Effector memory CD4-positive, alpha-beta T cell (primary cell): ENCODE measurements at regions not wholly inside any gene's neighbourhood (a gene's known extent, or its start where the extent isn't known, plus 50 kb on each side); places are given as distances from the start of the nearest gene placed in this dataset.

Experiments used
- DNase-seq, 3 donors: peaks; one replicate each; pipeline ENCODE4 v3.0.0-alpha.2; 2020
- H3K27ac ChIP-seq: 2 replicates; pipeline ENCODE4 v1.7.0; 2013; ENCODE audit warnings: mild to moderate bottlenecking, low read length, moderate library complexity; ENCODE audit not compliant: insufficient read depth, poor library complexity, severe bottlenecking
- H3K27me3 ChIP-seq: replicated peaks from 2 replicates; pipeline ENCODE4 v1.7.0; 2013; ENCODE audit warnings: mild to moderate bottlenecking, low read length; ENCODE audit not compliant: insufficient read depth, control insufficient read depth, poor library complexity, severe bottlenecking
- H3K36me3 ChIP-seq: 2 replicates; pipeline ENCODE4 v1.7.0; 2013; ENCODE audit warnings: mild to moderate bottlenecking, low read length, moderate library complexity; ENCODE audit not compliant: control insufficient read depth, insufficient read depth
- H3K4me1 ChIP-seq: 2 replicates; pipeline ENCODE4 v1.7.0; 2013; ENCODE audit warnings: low read length, mild to moderate bottlenecking; ENCODE audit not compliant: control insufficient read depth, insufficient read depth, poor library complexity, severe bottlenecking
- H3K4me3 ChIP-seq: 2 replicates; pipeline ENCODE4 v1.7.0; 2013; ENCODE audit warnings: low read length, low read depth, mild to moderate bottlenecking; ENCODE audit not compliant: insufficient read depth, poor library complexity, severe bottlenecking
- H3K9me3 ChIP-seq: 2 replicates; pipeline ENCODE4 v1.7.0; 2013; ENCODE audit warnings: mild to moderate bottlenecking, low read length, moderate library complexity; ENCODE audit not compliant: control insufficient read depth

- H3K36me3 ChIP-seq = no peaks in the 10 kb centered on the region
- no peak for DNase-seq
- no peak overlapping the region for H3K27ac ChIP-seq
- no peaks in the 10 kb centered on the region for H3K9me3 ChIP-seq
- H3K4me3 ChIP-seq = no peak overlapping the region
- no peaks in the 10 kb centered on the region for H3K4me1 ChIP-seq
- no peaks in the 10 kb centered on the region for H3K27me3 ChIP-seq
Observed at GRCh38 chr2:220148471-220149248, 521.2 kb downstream of the SLC4A3 start.

- Histone ChIP-seq H3K4me3 (no peak overlapping the region), H3K36me3 (no peaks in the 10 kb centered on the region), H3K4me1 (no peaks in the 10 kb centered on the region), H3K27me3 (no peaks in the 10 kb centered on the region), H3K9me3 (no peaks in the 10 kb centered on the region), H3K27ac (no peak overlapping the region)
- DNase-seq = no peak
Observed at GRCh38 chr2:220151341-220151740, 523.9 kb downstream of the SLC4A3 start.

DNA sequence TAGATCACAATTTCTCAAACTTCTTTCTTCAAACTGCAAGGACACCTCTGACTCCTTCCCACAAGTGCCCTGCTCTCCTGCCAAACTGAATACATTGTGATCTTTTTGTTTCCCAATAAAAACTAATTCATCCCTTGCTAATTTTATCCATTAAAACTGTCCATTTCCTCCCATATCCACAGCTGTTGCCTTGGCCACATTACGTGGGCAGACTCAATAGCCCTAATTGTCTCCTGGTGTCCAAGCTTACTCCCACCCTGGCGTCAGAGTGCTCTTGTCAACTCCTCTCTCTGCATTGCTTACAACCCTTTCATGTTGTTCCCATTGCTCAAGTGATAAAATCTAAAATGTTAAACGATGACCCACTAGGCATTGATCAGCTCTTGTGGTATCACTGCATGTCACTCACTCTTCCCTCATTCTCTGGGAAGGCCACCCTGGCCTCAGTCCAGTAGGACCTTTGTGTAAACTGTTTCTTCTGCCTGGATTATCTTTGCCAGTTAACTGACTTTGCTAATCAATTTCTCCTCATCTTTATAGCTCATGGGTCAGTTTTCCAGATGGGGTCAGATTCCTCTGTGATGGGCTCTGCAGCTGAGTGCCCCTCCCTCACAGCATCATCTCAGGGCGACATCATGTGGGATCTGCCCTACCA lies 525.0 kb downstream of the SLC4A3 start:
- Histone ChIP-seq H3K4me3 (no peak overlapping the region), H3K36me3 (no peaks in the 10 kb centered on the region), H3K27ac (no peak overlapping the region), H3K27me3 (no peaks in the 10 kb centered on the region), H3K4me1 (no peaks in the 10 kb centered on the region), H3K9me3 (no peaks in the 10 kb centered on the region)
- DNase-seq = no peak

- H3K4me1 ChIP-seq = no peaks in the 10 kb centered on the region
- no peak overlapping the region for H3K4me3 ChIP-seq
- H3K27me3 ChIP-seq = no peaks in the 10 kb centered on the region
- no peak for DNase-seq
- no peak overlapping the region for H3K27ac ChIP-seq
- H3K36me3 ChIP-seq = no peaks in the 10 kb centered on the region
- H3K9me3 ChIP-seq = no peaks in the 10 kb centered on the region
Observed at GRCh38 chr2:220153118-220153517, 525.7 kb downstream of the SLC4A3 start.

GRCh38 chr2:220154304-220154703 lies 526.9 kb downstream of the SLC4A3 start:
- Histone ChIP-seq H3K9me3 (no peaks in the 10 kb centered on the region), H3K4me1 (no peaks in the 10 kb centered on the region), H3K27me3 (no peaks in the 10 kb centered on the region), H3K4me3 (no peak overlapping the region), H3K36me3 (no peaks in the 10 kb centered on the region), H3K27ac (no peak overlapping the region)
- no peak for DNase-seq

DNA sequence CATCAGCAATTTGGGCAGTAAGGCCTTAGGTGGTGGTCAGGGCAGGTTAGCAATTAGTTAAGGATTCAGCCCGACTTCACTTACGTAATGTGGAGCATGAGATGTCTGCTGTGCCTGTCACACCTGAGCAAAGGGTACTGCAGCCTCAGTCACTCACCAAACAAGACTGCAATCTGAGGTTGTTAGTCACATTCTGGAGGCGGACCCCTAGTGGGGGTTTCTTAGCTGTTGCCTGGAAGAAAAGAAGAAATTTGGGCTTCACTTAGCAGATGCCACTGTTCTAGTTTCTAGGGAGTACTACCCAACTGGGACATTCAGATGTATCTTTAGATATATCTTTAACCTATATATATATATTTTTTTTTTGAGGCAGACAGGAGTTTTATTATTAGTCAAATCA lies 529.9 kb downstream of the SLC4A3 start:
- Histone ChIP-seq H3K27ac (no peak overlapping the region), H3K36me3 (no peaks in the 10 kb centered on the region), H3K4me3 (no peak overlapping the region), H3K9me3 (no peaks in the 10 kb centered on the region), H3K4me1 (no peaks in the 10 kb centered on the region), H3K27me3 (no peaks in the 10 kb centered on the region)
- no peak for DNase-seq

GRCh38 chr2:220159738-220160137 lies 532.3 kb downstream of the SLC4A3 start:
- H3K27me3 ChIP-seq = no peaks in the 10 kb centered on the region
- no peak overlapping the region for H3K27ac ChIP-seq
- no peak overlapping the region for H3K4me3 ChIP-seq
- no peak for DNase-seq
- no peaks in the 10 kb centered on the region for H3K36me3 ChIP-seq
- H3K4me1 ChIP-seq = no peaks in the 10 kb centered on the region
- H3K9me3 ChIP-seq = no peaks in the 10 kb centered on the region

DNA sequence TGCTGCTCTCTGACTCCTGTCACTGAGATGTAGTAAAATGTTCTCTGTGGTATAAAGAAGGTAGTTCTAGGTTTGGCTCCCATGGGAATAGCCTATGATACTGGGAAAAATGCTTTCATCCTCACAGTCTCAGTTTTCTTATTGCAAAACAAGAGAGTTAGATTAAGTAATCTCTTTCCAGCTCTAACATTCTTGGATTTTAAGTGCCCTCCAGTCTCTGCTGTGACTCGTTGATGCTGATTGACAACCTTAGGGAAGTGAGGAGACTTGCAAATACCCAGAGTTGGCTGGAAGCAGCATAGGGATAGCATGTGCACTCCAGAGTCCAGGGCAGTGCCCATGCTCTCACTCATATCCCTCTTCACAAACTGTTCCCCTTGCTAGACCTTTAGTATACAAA lies 534.9 kb downstream of the SLC4A3 start:
- Histone ChIP-seq H3K9me3 (no peaks in the 10 kb centered on the region), H3K27me3 (no peaks in the 10 kb centered on the region), H3K4me3 (no peak overlapping the region), H3K4me1 (no peaks in the 10 kb centered on the region), H3K36me3 (no peaks in the 10 kb centered on the region), H3K27ac (no peak overlapping the region)
- no peak for DNase-seq

- Histone ChIP-seq H3K27me3 (no peaks in the 10 kb centered on the region), H3K36me3 (no peaks in the 10 kb centered on the region), H3K4me1 (no peaks in the 10 kb centered on the region), H3K9me3 (no peaks in the 10 kb centered on the region), H3K27ac (no peak overlapping the region), H3K4me3 (no peak overlapping the region)
- DNase-seq = no peak
Observed at GRCh38 chr2:220163486-220163885, 536.1 kb downstream of the SLC4A3 start.

DNA sequence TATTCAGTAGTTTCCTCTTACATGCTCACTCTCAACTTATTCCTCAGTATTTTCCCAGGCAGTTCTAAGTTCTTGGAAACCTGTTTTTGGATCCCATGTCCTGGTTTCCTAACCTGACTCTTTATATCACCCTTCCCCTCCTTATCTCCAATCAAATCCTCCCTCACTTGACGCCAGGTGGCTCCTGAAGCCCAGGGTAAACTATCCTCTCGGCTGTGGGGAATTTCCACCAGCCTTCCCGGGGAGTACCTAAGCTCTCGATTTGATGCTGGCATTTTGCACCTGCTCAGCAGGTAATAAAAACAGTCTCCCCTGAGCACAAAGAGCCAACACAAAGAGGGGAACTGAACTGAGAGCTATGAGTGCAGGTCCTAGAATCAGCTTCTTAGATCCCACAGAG lies 538.0 kb downstream of the SLC4A3 start:
- Histone ChIP-seq H3K4me1 (no peaks in the 10 kb centered on the region), H3K27me3 (no peaks in the 10 kb centered on the region), H3K36me3 (no peaks in the 10 kb centered on the region), H3K27ac (no peak overlapping the region), H3K9me3 (no peaks in the 10 kb centered on the region), H3K4me3 (no peak overlapping the region)
- DNase-seq = no peak
